Muscle layer of duodenum (tissue), 2 donors: ENCODE measurements at regions not wholly inside any gene's neighbourhood (a gene's known extent, or its start where the extent isn't known, plus 50 kb on each side); places are given as distances from the start of the nearest gene placed in this dataset.

Source experiments
- H3K27ac ChIP-seq: one replicate; pipeline ENCODE4 v1.7.0; 2013; ENCODE audit warnings: mild to moderate bottlenecking, low read length
- H3K27me3 ChIP-seq: one replicate; pipeline ENCODE4 v1.7.0; 2013; ENCODE audit warnings: low read depth, mild to moderate bottlenecking, control low read depth, low read length
- H3K36me3 ChIP-seq, 2 donors: one replicate each; pipeline ENCODE4 v1.7.0; 2013; ENCODE audit warnings: low read length in 2 of 2, control low read depth in 1 of 2, mild to moderate bottlenecking in 1 of 2; ENCODE audit not compliant: insufficient read depth in 2 of 2, control insufficient read depth in 1 of 2
- H3K4me1 ChIP-seq, 2 donors: one replicate each; pipeline ENCODE4 v1.7.0; 2013; ENCODE audit warnings: low read length in 2 of 2, mild to moderate bottlenecking in 2 of 2, control low read depth in 1 of 2, moderate library complexity in 1 of 2; ENCODE audit not compliant: insufficient read depth in 2 of 2, control insufficient read depth in 1 of 2
- H3K4me3 ChIP-seq, 2 donors: one replicate each; pipeline ENCODE4 v1.7.0; 2013; ENCODE audit warnings: low read length in 2 of 2, low read depth in 1 of 2, mild to moderate bottlenecking in 1 of 2
- H3K9me3 ChIP-seq, 2 donors: one replicate each; pipeline ENCODE4 v1.7.0; 2013; ENCODE audit warnings: low read length in 2 of 2, control low read depth in 1 of 2, mild to moderate bottlenecking in 1 of 2; ENCODE audit not compliant: control insufficient read depth in 1 of 2
- donor health status: healthy.

- Histone ChIP-seq H3K4me1 (no peaks in the 10 kb centered on the region), H3K27ac (no peak overlapping the region), H3K27me3 (no peaks in the 10 kb centered on the region), H3K36me3 (no peaks in the 10 kb centered on the region), H3K4me3 (no peak overlapping the region), H3K9me3 (no peaks in the 10 kb centered on the region)
These were observed 260.3 kb upstream of the TCERG1L start for GRCh38 chr10:131571865-131572264.

- Histone ChIP-seq H3K9me3 (no peaks in the 10 kb centered on the region), H3K4me3 (no peak overlapping the region), H3K4me1 (no peaks in the 10 kb centered on the region), H3K27ac (no peak overlapping the region), H3K36me3 (no peaks in the 10 kb centered on the region), H3K27me3 (no peaks in the 10 kb centered on the region)
These were observed 261.7 kb upstream of the TCERG1L start for GRCh38 chr10:131573256-131573655.

GRCh38 chr10:131573707-131574106, 262.2 kb upstream of the TCERG1L start:
- no peaks in the 10 kb centered on the region for H3K4me1 ChIP-seq
- no peak overlapping the region for H3K4me3 ChIP-seq
- no peak overlapping the region for H3K27ac ChIP-seq
- H3K9me3 ChIP-seq = no peaks in the 10 kb centered on the region
- no peaks in the 10 kb centered on the region for H3K27me3 ChIP-seq
- H3K36me3 ChIP-seq = no peaks in the 10 kb centered on the region

- Histone ChIP-seq H3K27me3 (no peaks in the 10 kb centered on the region), H3K4me3 (no peak overlapping the region), H3K36me3 (no peaks in the 10 kb centered on the region), H3K27ac (no peak overlapping the region), H3K9me3 (no peaks in the 10 kb centered on the region), H3K4me1 (no peaks in the 10 kb centered on the region)
These were observed 262.8 kb upstream of the TCERG1L start for GRCh38 chr10:131574363-131574706.

GRCh38 chr10:131574707-131575430, 263.3 kb upstream of the TCERG1L start:
- Histone ChIP-seq H3K4me1 (no peaks in the 10 kb centered on the region), H3K9me3 (no peaks in the 10 kb centered on the region), H3K36me3 (no peaks in the 10 kb centered on the region), H3K27ac (no peak overlapping the region), H3K4me3 (no peak overlapping the region), H3K27me3 (no peaks in the 10 kb centered on the region)

- H3K4me3 ChIP-seq = no peak overlapping the region
These were observed 264.4 kb upstream of the TCERG1L start for GRCh38 chr10:131575877-131576276.

GRCh38 chr10:131576341-131577177, 265.0 kb upstream of the TCERG1L start:
- H3K4me3 ChIP-seq = no peak overlapping the region
- H3K9me3 ChIP-seq = no peaks in the 10 kb centered on the region
- H3K27ac ChIP-seq = no peak overlapping the region
- H3K4me1 ChIP-seq = no peaks in the 10 kb centered on the region
- H3K36me3 ChIP-seq = no peaks in the 10 kb centered on the region
- H3K27me3 ChIP-seq = no peaks in the 10 kb centered on the region

More at GRCh38 chr10:131575877-131576276, 264.4 kb upstream of the TCERG1L start:
- H3K27me3 ChIP-seq = no peaks in the 10 kb centered on the region
- H3K27ac ChIP-seq = no peak overlapping the region
- H3K9me3 ChIP-seq = no peaks in the 10 kb centered on the region
- no peaks in the 10 kb centered on the region for H3K4me1 ChIP-seq
- H3K36me3 ChIP-seq = no peaks in the 10 kb centered on the region

GRCh38 chr10:131577178-131577555, 265.6 kb upstream of the TCERG1L start:
- H3K36me3 ChIP-seq = no peaks in the 10 kb centered on the region
- H3K9me3 ChIP-seq = no peaks in the 10 kb centered on the region
- no peak overlapping the region for H3K4me3 ChIP-seq
- H3K27me3 ChIP-seq = no peaks in the 10 kb centered on the region
- H3K27ac ChIP-seq = no peak overlapping the region
- no peaks in the 10 kb centered on the region for H3K4me1 ChIP-seq

- no peaks in the 10 kb centered on the region for H3K27me3 ChIP-seq
- no peak overlapping the region for H3K27ac ChIP-seq
- no peaks in the 10 kb centered on the region for H3K9me3 ChIP-seq
- no peak overlapping the region for H3K4me3 ChIP-seq
- H3K36me3 ChIP-seq = no peaks in the 10 kb centered on the region
- no peaks in the 10 kb centered on the region for H3K4me1 ChIP-seq
These were observed 266.4 kb upstream of the TCERG1L start for GRCh38 chr10:131577786-131578471.

GRCh38 chr10:131578472-131578970, 267.0 kb upstream of the TCERG1L start:
- Histone ChIP-seq H3K27me3 (no peaks in the 10 kb centered on the region), H3K9me3 (no peaks in the 10 kb centered on the region), H3K36me3 (no peaks in the 10 kb centered on the region), H3K4me3 (no peak overlapping the region), H3K27ac (no peak overlapping the region), H3K4me1 (no peaks in the 10 kb centered on the region)
